ENCODE measurements at regions not wholly inside any gene's neighbourhood (a gene's known extent, or its start where the extent isn't known, plus 50 kb on each side); places are given as distances from the start of the nearest gene placed in this dataset.

GRCh38 chr2:10183146-10183675 is 60.7 kb downstream of the RRM2 start (continued):
- TF ChIP-seq ESRRB (CRISPR knock-in tag; IDR thresholded peaks at IDR 0.05; ENCODE audit: borderline replicate concordance) (no peak), CHD7 (IDR thresholded peaks at IDR 0.05; ENCODE audit: low read depth, low read length) (no peak), ZNF174 (CRISPR knock-in tag; IDR thresholded peaks at IDR 0.05) (no peak), NRF1 (conservative IDR thresholded peaks at IDR 0.05 in 1 of 2, IDR thresholded peaks at IDR 0.05 in 1 of 2) (no peak), TRIM28 (IDR thresholded peaks at IDR 0.05) (no peak), RFX5 (IDR thresholded peaks at IDR 0.05; ENCODE audit: low read depth, low read length) (no peak)

Data from K562 (cell line).